ENCODE measurements at regions not wholly inside any gene's neighbourhood (a gene's known extent, or its start where the extent isn't known, plus 50 kb on each side); places are given as distances from the start of the nearest gene placed in this dataset.

GRCh38 chr14:22476887-22477286, 112.1 kb downstream of the DAD1 start:
- DNase-seq = no peak

DNA sequence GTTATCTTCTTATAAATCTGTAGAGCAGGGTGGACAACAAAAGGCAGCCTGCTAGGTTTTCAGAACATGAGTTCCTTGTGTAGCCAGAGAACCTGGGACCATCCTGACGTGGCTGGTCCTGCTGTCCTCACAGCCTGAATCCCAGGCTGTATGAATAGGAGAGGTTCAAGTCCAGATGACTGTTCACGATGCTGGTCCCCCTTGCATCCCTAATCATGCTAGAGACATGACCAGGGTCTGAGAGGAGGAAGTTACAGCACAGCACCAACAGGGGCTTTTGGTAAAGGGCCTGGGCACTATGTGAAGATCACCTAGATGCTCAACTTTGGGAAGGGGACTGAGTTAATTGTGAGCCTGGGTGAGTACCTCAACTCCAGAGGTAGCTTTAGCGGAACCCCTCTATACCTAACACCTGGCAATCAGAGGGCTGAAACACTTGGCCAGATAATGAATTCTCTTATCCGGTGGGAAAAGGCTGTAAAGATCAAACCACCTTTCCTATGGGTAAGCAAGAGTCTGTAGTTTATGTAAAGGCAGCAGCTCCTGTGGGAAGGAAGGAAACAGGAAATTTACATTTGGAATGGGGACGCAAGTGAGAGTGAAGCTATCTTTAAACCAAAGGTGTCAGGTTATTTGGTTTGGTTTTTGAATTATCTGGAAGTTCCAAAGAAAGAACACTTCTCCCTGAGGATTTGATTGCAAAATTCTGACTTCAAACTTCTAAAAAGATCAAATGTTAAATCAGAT, 112.8 kb downstream of the DAD1 start:
- no peak for DNase-seq

- no peak for DNase-seq
Observed at GRCh38 chr14:22475381-22475780, 113.6 kb downstream of the DAD1 start.

DNA sequence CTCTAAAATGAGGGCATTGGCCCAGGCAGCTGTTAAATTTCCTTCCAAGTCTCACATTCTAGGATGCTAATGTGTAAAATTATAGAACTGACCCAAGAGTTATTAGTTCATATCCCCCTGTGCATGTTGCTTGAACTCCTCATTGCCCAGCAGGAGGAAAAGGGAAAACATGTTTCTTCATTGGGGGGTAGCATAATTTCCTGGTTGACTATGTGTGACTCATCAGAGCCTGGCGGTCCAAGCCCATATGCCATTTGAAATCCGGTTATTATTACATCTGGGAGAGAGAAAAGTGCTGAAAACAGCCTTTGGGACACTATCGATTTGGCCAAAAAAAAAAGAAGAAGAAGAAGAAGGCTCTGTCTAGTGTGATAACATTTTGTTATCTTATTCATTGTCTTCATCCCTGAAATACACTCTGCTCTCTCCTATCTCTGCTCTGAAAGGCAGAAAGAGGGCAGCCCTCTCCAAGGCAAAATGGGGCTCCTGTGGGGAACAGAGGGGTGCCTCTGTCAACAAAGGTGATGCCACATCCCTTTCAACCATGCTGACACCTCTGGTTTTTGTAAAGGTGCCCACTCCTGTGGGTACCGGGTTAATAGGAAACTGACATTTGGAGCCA, 114.2 kb downstream of the DAD1 start:
- no peak for DNase-seq

- no peak for DNase-seq
Observed at GRCh38 chr14:22472935-22473854, 115.8 kb downstream of the DAD1 start.

GRCh38 chr14:22472466-22472865, 116.6 kb downstream of the DAD1 start:
- DNase-seq = no peak

DNA sequence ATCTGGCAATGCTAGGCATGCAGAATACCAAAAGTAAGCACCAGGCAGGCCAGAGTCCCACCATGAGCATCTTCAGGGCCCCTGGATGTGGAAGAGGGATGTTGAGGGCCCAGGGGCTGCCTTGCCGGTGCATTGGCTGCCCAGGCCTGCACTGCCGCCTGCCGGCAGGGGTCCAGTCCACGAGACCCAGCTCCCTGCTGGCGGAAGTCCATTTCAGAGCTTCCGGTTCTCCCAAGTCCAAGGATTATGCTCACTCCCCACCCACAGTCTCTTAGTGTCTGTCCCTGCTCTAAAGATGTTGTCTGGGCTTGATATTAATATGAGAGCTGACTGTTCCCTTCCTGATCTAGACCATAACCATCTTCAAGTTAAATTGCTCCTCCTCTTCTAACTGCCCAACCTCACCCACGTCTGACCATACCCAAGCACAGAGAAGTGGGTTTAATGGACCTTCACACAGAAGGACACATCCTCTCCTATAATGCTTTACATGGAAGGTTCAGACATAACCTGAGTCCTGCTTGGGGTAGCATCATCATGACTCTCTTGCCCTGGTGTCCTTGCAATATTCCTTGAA, 117.4 kb downstream of the DAD1 start:
- no peak for DNase-seq

GRCh38 chr14:22469538-22470303, 119.3 kb downstream of the DAD1 start:
- no peak for DNase-seq

GRCh38 chr14:22468830-22469229, 120.2 kb downstream of the DAD1 start:
- no peak for DNase-seq

DNA sequence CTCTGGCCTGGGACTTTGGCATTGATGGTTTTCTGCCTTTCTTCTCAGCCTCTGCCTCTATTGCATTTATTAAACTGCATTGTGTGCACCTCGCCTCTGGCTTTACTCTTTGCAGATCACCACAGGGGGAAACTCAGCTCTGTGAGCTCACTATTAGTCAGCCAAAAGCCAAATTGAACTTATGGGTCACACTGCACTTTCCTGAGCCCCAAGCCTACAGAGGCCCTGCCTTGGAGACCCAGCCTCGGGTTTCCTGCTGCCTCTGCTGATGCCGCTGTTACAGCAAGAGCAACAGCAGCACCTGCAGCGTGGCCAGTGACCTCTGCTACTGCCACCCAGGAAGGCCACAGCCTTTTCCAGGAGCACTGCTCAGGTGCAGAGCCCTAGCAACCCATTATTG, 122.5 kb downstream of the DAD1 start:
- no peak for DNase-seq

- no peak for DNase-seq
Observed at GRCh38 chr14:22465201-22465840, 123.7 kb downstream of the DAD1 start.

GRCh38 chr14:22464422-22465142, 124.4 kb downstream of the DAD1 start:
- no peak for DNase-seq

DNA sequence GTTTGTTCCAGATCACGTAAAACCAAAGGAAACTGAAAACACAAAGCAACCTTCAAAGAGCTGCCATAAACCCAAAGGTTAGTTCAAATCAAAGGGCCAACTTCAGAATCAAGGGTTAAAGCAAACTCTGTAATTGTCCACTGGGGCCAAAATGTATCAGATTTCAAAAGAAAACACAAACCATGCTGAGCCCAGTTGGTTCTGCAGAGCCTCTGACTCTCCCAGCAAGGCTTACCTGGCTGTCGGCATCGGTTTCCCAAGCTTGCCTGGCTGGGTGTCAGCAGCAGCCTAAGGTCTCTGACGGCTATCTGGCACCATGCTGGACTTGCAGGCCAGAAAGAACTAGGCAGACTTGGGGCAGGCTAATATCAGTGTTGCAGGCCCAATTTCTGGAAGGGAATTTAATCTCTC, 125.3 kb downstream of the DAD1 start:
- no peak for DNase-seq

GRCh38 chr14:22462923-22463322, 126.1 kb downstream of the DAD1 start:
- DNase-seq = no peak

DNA sequence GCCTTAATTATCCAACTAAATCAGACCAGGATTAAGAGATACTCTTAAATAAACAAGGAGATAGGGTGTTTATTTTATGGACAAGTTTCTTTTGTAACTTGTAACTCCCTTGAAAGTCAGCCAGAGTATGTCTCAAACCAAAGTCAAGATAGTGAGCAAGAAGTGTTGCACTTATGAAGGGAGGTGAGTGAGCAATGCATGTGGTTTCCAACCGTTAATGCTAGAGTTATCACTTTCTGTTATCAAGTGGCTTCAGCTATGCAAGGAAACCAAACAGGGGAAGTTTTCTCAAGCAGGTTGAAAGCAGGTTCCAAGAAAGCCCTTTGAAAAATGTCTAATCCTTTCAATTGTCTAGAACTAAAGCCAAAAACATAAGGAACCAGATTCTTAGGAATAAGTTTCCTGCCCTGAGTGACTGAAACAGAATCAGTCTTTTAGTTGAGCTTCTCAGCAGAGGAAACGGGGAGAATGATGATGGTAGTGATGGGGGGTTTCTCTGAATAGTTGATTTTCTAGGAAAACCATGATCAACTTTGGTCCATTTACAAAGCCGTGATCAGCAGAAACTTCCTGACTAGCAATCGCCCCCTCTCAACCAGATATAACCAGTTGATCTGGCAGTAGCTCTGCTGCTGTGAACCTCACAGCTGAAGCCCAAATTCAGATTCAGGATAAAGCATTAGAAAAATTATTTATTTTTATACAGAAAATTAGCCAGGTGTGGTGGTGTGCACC, 128.4 kb downstream of the DAD1 start:
- no peak for DNase-seq

DNA sequence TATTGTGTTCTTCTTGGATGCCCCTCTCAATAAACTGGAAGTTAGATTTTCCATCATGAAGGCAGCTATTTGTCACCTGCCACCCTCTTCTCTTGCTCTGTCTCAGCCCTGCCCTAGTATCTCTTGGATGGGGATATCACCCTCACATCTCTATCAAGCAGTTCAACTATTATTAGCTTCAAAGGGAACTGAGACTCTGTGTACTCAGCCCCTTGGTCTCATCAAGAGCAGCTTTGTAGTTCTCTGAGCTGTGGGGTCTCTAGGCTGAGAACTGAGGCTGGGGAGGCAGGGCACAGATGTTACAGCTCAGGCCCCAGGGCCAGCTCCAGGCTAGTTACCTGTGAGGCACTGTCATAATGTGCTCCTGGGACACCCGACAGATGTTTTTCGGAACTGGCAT, 130.3 kb downstream of the DAD1 start:
- no peak for DNase-seq

DNA sequence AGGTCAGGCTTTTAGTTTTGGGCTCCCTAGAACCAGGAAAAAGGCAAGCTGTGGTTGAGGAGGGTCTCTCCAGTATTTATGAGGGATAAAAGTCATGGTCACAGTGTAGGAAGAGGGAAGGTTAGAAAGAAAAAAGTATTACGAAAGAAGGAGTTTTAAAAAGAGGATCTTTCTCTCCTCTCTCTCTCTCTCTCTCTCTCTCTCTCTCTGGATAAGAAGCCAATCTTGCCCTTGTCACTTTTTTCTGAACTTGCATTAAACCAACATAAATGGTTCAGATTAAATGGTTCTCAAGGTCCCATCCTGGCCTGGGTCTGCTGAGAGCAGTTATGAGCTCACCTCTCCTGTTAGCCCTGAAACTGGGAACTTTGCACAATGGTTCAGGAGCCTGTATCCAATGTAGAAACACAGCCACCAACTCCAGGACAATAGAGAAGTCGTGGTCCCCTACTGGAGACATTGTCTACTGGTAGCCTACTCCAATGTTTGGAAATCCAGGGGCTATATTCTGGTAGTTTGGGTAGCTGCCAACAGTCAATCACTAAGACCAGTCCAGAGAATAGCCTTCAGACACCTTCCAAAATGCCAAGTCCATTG, 131.9 kb downstream of the DAD1 start:
- DNase-seq = no peak

DNA sequence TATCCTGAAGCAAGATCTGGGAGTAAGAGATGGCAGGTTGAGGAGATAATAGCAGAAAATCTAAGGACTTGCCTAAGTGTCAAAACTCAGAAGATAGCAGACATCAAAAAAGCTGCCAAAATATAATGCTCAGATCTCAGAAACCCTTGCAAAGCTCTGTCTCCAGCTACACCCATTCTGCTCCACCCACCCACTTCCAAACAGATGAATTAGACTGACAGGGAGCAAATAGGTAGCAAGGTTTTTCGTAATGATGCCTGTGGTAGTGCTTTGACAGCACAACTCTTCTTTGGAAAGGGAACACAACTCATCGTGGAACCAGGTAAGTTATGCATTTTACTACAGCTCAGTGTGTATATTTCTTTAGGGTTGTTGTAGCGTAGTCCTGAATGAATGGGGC, 132.6 kb downstream of the DAD1 start:
- DNase-seq = no peak

- no peak for DNase-seq
Observed at GRCh38 chr14:22452330-22452729, 136.7 kb downstream of the DAD1 start.

DNA sequence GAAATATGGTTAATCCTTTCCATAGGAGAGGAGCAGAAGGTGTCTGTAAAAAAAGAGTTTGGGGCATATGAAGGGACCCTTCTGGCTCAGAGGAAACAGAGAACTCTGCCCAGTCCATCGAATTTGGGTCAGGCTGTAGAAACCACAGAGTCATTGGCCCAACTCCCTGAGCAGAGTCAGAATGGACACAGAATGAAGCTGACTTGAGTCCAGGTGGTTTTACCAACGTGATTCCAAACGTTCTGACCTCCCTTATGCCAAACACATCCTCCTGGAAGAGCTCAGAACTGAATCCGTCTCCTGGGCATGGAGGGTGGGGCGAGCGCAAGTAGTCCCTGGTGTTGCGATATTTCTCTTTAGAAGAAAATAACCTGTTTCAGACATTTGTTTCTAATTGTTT, 138.8 kb downstream of the DAD1 start:
- no peak for DNase-seq

All from NCI-H2029 treated with DMSO at 0.1 percent for 48 hours (cell line).